ENCODE measurements at regions not wholly inside any gene's neighbourhood (a gene's known extent, or its start where the extent isn't known, plus 50 kb on each side); places are given as distances from the start of the nearest gene placed in this dataset.

DNA sequence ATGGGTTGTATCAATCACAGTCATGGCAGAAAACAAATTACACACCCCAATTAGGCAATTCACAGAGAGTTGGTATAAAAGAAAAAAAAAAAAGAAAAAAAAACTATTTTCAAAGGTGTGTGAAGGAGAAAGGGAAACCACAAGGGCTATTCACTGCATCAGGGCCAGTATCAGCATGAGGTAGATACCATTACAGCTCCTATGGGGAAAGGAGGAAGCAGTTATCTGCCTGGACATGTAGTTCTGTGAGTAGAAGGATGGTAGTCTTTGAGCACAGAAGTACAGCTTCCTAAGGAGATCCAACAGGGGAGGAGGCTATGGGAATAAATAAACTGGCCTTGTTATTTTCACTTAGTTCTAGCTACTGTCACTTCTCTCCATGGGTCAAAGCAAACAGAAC, 746.1 kb downstream of the LUZP2 start:
- POLR2A ChIA-PET, result no interaction called here
- Histone ChIP-seq H4K20me1 (ENCODE audit: insufficient read depth, low read length) (no peaks in the 10 kb centered on the region), H3K4me1 (ENCODE audit: insufficient read depth, low read length, poor library complexity, severe bottlenecking) (no peaks in the 10 kb centered on the region), H3K9me2 (ENCODE audit: insufficient read depth, low read length) (no peaks in the 10 kb centered on the region), H3K9me3 (ENCODE audit: low read length) (no peaks in the 10 kb centered on the region), H3K79me2 (ENCODE audit: insufficient read depth, low read depth, low read length) (no peaks in the 10 kb centered on the region), H3K4me2 (ENCODE audit: low read length) (no peak overlapping the region), H3K4me3 (ENCODE audit: low read depth, low read length, poor library complexity, severe bottlenecking) (no peak overlapping the region), H2AFZ (ENCODE audit: low read length) (no peak overlapping the region), H3K36me3 (ENCODE audit: insufficient read depth, low read length) (no peaks in the 10 kb centered on the region), H3K27ac (ENCODE audit: low read depth, low read length, poor library complexity, severe bottlenecking) (no peak overlapping the region)
- TF ChIP-seq, protein P1, sequence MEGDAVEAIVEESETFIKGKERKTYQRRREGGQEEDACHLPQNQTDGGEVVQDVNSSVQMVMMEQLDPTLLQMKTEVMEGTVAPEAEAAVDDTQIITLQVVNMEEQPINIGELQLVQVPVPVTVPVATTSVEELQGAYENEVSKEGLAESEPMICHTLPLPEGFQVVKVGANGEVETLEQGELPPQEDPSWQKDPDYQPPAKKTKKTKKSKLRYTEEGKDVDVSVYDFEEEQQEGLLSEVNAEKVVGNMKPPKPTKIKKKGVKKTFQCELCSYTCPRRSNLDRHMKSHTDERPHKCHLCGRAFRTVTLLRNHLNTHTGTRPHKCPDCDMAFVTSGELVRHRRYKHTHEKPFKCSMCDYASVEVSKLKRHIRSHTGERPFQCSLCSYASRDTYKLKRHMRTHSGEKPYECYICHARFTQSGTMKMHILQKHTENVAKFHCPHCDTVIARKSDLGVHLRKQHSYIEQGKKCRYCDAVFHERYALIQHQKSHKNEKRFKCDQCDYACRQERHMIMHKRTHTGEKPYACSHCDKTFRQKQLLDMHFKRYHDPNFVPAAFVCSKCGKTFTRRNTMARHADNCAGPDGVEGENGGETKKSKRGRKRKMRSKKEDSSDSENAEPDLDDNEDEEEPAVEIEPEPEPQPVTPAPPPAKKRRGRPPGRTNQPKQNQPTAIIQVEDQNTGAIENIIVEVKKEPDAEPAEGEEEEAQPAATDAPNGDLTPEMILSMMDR (conservative IDR thresholded peaks at IDR 0.05; ENCODE audit: low read length), result no peak
- no peak for TF ChIP-seq EZH2phosphoT487 (IDR thresholded peaks at IDR 0.05; ENCODE audit: borderline replicate concordance, low read depth, low read length)
- no TSS peak for BruUV-seq (replicated peaks)
- no peak for DNase-seq (ENCODE audit: low spot score)
- intact Hi-C loops (cut with micrococcal nuclease; ENCODE audit: unreplicated experiment), result no loop called here
- CTCF ChIA-PET (ENCODE audit: unreplicated experiment), result no interaction called here

DNA sequence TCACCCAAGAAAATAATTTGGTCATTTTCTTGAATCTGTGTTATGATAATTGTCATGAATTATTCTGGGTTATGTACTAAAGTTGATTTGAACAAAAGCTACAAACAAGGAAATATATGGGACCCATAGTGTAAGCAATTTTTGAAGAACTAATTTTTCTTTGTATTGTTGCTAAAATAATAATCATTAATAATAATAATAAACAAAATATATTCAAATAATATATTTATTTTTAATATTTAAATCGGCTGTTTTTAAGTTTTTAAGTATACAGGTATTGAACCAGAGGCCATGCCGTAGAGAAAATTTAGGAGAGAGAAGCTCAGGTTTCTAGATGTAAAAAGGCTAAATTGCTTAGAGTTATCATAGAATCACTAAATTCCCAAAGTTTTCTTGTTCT, 747.3 kb downstream of the LUZP2 start:
- Histone ChIP-seq H3K36me3 (ENCODE audit: insufficient read depth, low read length) (no peaks in the 10 kb centered on the region), H3K9me2 (ENCODE audit: insufficient read depth, low read length) (no peaks in the 10 kb centered on the region), H4K20me1 (ENCODE audit: insufficient read depth, low read length) (no peaks in the 10 kb centered on the region), H3K4me3 (ENCODE audit: low read depth, low read length, poor library complexity, severe bottlenecking) (no peak overlapping the region), H3K27ac (ENCODE audit: low read depth, low read length, poor library complexity, severe bottlenecking) (no peak overlapping the region), H3K4me1 (ENCODE audit: insufficient read depth, low read length, poor library complexity, severe bottlenecking) (no peaks in the 10 kb centered on the region), H2AFZ (ENCODE audit: low read length) (no peak overlapping the region), H3K79me2 (ENCODE audit: insufficient read depth, low read depth, low read length) (no peaks in the 10 kb centered on the region), H3K4me2 (ENCODE audit: low read length) (no peak overlapping the region), H3K9me3 (ENCODE audit: low read length) (no peaks in the 10 kb centered on the region)
- TF ChIP-seq, protein P1 (conservative IDR thresholded peaks at IDR 0.05; ENCODE audit: low read length), result no peak
- intact Hi-C loops (cut with micrococcal nuclease; ENCODE audit: unreplicated experiment), result no loop called here
- ChIA-PET POLR2A (interaction anchor here (0.6 kb wide), 1 partner anchor 9 kb away, joined by 3 read pairs; no protein-coding TSS in a partner anchor), CTCF (ENCODE audit: unreplicated experiment) (no interaction called here)
- BruUV-seq (replicated peaks), result no TSS peak
- no peak for DNase-seq (ENCODE audit: low spot score)

GRCh38 chr11:25247336-25247735, 750.5 kb downstream of the LUZP2 start:
- DNase-seq (ENCODE audit: low spot score), result no peak
- H2AFZ ChIP-seq (ENCODE audit: low read length), result no peak overlapping the region
- H3K9me2 ChIP-seq (ENCODE audit: insufficient read depth, low read length), result no peaks in the 10 kb centered on the region
- no TSS peak for BruUV-seq (replicated peaks)
- H3K27ac ChIP-seq (ENCODE audit: low read depth, low read length, poor library complexity, severe bottlenecking), result no peak overlapping the region
- no peak for TF ChIP-seq EZH2phosphoT487 (IDR thresholded peaks at IDR 0.05; ENCODE audit: borderline replicate concordance, low read depth, low read length)
- TF ChIP-seq, protein P1 (conservative IDR thresholded peaks at IDR 0.05; ENCODE audit: low read length), result no peak
- no peaks in the 10 kb centered on the region for H3K79me2 ChIP-seq (ENCODE audit: insufficient read depth, low read depth, low read length)
- ChIA-PET CTCF (ENCODE audit: unreplicated experiment) (no interaction called here), POLR2A (no interaction called here)
- intact Hi-C loops (cut with micrococcal nuclease; ENCODE audit: unreplicated experiment), result no loop called here
- H3K9me3 ChIP-seq (ENCODE audit: low read length), result no peaks in the 10 kb centered on the region
- H3K36me3 ChIP-seq (ENCODE audit: insufficient read depth, low read length), result no peaks in the 10 kb centered on the region
- no peak overlapping the region for H3K4me2 ChIP-seq (ENCODE audit: low read length)
- no peaks in the 10 kb centered on the region for H4K20me1 ChIP-seq (ENCODE audit: insufficient read depth, low read length)
- no peaks in the 10 kb centered on the region for H3K4me1 ChIP-seq (ENCODE audit: insufficient read depth, low read length, poor library complexity, severe bottlenecking)
- H3K4me3 ChIP-seq (ENCODE audit: low read depth, low read length, poor library complexity, severe bottlenecking), result no peak overlapping the region
